Esophagus muscularis mucosa (tissue), 4 donors: ENCODE measurements at regions not wholly inside any gene's neighbourhood (a gene's known extent, or its start where the extent isn't known, plus 50 kb on each side); places are given as distances from the start of the nearest gene placed in this dataset.
A peak's percentile ranks its signal among the peaks of the same experiment; 100 is the strongest.

Experiments used
- DNase-seq: peaks from one replicate; pipeline ENCODE4 v3.0.0-alpha.2; 2017; ENCODE audit errors: extremely low spot score
- H3K27ac ChIP-seq, 4 donors: fragments of 200-600 bp; sonication (generic); replicated peaks in 1 of 4; 1 replicate in 3 of 4; 2 replicates in 1 of 4; pipeline ENCODE4 v1.5.1; 2016 to 2019; ENCODE audit warnings: mild to moderate bottlenecking in 1 of 4
- H3K27me3 ChIP-seq, 4 donors: fragments of 200-600 bp; sonication (generic); one replicate each; pipeline versions ENCODE4 v1.5.1 to v1.6.0; 2016 to 2019
- H3K36me3 ChIP-seq, 4 donors: fragments of 200-600 bp; sonication (generic); one replicate each; pipeline ENCODE4 v1.5.1; 2016 to 2019
- H3K4me1 ChIP-seq, 4 donors: fragments of 200-600 bp; sonication (generic); one replicate each; pipeline ENCODE4 v1.5.1; 2016 to 2019
- H3K4me3 ChIP-seq, 4 donors: fragments of 200-600 bp; sonication (generic); 1 replicate in 2 of 4; 2 replicates in 2 of 4; pipeline ENCODE4 v1.5.1; 2016 to 2019; ENCODE audit warnings: mild to moderate bottlenecking in 4 of 4, moderate library complexity in 1 of 4
- H3K9me3 ChIP-seq, 4 donors: fragments of 200-600 bp; sonication (generic); 1 replicate in 3 of 4; 2 replicates in 1 of 4; pipeline ENCODE4 v1.5.1; 2016 to 2019
- CTCF ChIP-seq, 3 experiments: fragments of 200-600 bp in 2 of 3; fragments of 450-650 bp in 1 of 3; sonication (generic) in 2 of 3; IDR thresholded peaks; one replicate each; pipeline ENCODE4 v1.5.1; 2017 to 2019; ENCODE audit warnings: antibody characterized with exemption in 3 of 3, mild to moderate bottlenecking in 2 of 3, moderate library complexity in 1 of 3
- EP300 ChIP-seq: sonication (generic); formaldehyde crosslinking; IDR thresholded peaks from one replicate; pipeline ENCODE4 v1.6.1; 2017; ENCODE audit warnings: antibody characterized with exemption
- POLR2A ChIP-seq: fragments of 450-650 bp; IDR thresholded peaks from one replicate; pipeline ENCODE4 v1.6.1; 2017; ENCODE audit warnings: antibody characterized with exemption, moderate library complexity, mild to moderate bottlenecking, low read depth
- POLR2AphosphoS5 ChIP-seq, 2 donors: sonication (generic); formaldehyde crosslinking; IDR thresholded peaks; one replicate each; pipeline ENCODE4 v1.6.1; 2017; ENCODE audit warnings: antibody characterized with exemption in 2 of 2
- WGBS: methylation state at CpG from one replicate; pipeline ENCODE4 v1.1.5; 2018; 5-methylcytosine and 5-hydroxymethylcytosine counted together
- intact Hi-C: fragments of 100-400 bp; cut with DNase I; formaldehyde crosslinking; loops from one replicate; pipeline ENCODE4 v1.15.1; 2023

DNA sequence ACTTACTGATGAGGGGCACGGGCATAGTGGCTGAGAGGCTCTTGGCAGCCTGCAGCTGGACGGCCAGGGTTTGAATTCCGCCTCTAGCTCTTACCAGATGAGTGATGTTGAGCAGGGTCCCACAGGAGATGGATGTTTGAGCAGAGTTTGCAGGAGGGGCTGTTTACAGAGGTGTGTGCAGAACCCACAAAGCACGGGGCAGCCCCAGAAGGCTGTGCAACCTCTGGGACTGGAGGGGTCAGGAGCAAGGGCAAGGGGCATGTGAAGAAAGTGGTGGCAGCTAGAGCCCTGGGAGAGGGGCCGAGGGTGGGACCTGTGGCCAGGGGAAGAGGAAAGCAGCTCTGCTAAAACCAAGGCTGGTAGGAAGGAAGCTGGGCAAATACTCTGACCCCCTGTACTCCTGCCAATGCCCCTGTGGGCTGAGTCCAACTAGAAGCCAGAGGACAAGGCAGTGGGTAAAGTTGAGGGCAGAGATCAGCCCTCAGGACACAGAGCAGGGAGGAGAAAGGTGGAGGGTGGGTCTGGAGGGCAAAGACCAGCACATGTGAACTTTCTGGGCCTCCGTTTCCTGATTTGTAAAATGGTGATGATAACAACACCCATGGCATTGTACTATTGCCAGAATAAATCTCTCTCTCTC, 53.9 kb upstream of the ITGA11 start:
- Histone ChIP-seq H3K4me1 (peaks cover 4 to 25% (median 12%) of the 10 kb centered on the region in 4 donors), H3K27ac (peak overlapping the region in 3 of 4 donors; percentile 3 to 33 (median 30)), H3K36me3 (no peaks in the 10 kb centered on the region), H3K9me3 (no peaks in the 10 kb centered on the region), H3K4me3 (no peak overlapping the region), H3K27me3 (peaks cover 0 to 41% (median 0%) of the 10 kb centered on the region in 4 donors)
- 77% methylated on average over 6 of the region's 6 CpGs for WGBS
- intact Hi-C loops: no loop called here
- TF ChIP-seq POLR2AphosphoS5 (IDR thresholded peaks at IDR 0.05) (no peak), EP300 (no peak), CTCF (IDR thresholded peaks at IDR 0.05) (no peak), POLR2A (no peak)
- no peak for DNase-seq

- H3K4me3 ChIP-seq: no peak overlapping the region
- TF ChIP-seq POLR2A: no peak
- TF ChIP-seq EP300: no peak
- no peak for TF ChIP-seq CTCF (IDR thresholded peaks at IDR 0.05)
- no peak for TF ChIP-seq POLR2AphosphoS5 (IDR thresholded peaks at IDR 0.05)
- intact Hi-C loops: no loop called here
- no peaks in the 10 kb centered on the region for H3K36me3 ChIP-seq
- H3K27me3 ChIP-seq: peaks cover 0 to 42% (median 0%) of the 10 kb centered on the region in 4 donors
- no peak for DNase-seq
- H3K9me3 ChIP-seq: no peaks in the 10 kb centered on the region
- peak overlapping the region; percentile 42 to 47 (median 44) for H3K27ac ChIP-seq
- WGBS: 53% methylated on average over 4 of the region's 5 CpGs
- H3K4me1 ChIP-seq: peaks cover 4 to 25% (median 12%) of the 10 kb centered on the region in 4 donors
Measured at GRCh38 chr15:68487087-68487843, 55.3 kb upstream of the ITGA11 start.

DNA sequence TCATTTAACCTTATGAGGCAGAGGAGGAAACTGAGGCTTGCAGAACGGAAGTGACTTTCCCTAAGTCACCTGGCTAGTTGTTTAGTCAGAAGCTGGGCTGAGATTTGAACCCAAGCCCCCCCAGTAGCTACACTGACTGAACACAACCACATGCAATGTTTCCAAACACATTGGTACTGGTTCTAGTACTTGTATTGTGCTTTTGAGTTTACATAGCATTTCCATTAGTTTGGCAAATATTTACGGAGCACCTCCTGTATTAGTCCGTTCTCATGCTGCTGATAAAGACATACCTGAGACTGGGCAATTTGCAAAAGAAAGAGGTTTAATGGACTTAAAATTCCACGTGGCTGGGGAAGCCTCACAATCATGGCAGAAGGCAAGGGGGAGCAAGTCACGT, 56.3 kb upstream of the ITGA11 start:
- intact Hi-C loops: no loop called here
- no peak for DNase-seq
- no peaks in the 10 kb centered on the region for H3K36me3 ChIP-seq
- H3K27me3 ChIP-seq: peaks cover 0 to 41% (median 0%) of the 10 kb centered on the region in 4 donors
- H3K9me3 ChIP-seq: no peaks in the 10 kb centered on the region
- no peak overlapping the region for H3K4me3 ChIP-seq
- H3K4me1 ChIP-seq: peaks cover 4 to 25% (median 12%) of the 10 kb centered on the region in 4 donors
- TF ChIP-seq CTCF (IDR thresholded peaks at IDR 0.05) (no peak), POLR2A (no peak), POLR2AphosphoS5 (IDR thresholded peaks at IDR 0.05) (no peak), EP300 (no peak)
- WGBS: 81% methylated on average over 5 of the region's 5 CpGs
- no peak overlapping the region for H3K27ac ChIP-seq

- Histone ChIP-seq H3K4me1 (peaks cover 4 to 25% (median 12%) of the 10 kb centered on the region in 4 donors), H3K9me3 (no peaks in the 10 kb centered on the region), H3K27me3 (peaks cover 0 to 47% (median 0%) of the 10 kb centered on the region in 4 donors), H3K4me3 (no peak overlapping the region), H3K27ac (no peak overlapping the region), H3K36me3 (no peaks in the 10 kb centered on the region)
- TF ChIP-seq POLR2A: no peak
- no peak for TF ChIP-seq CTCF (IDR thresholded peaks at IDR 0.05)
- TF ChIP-seq POLR2AphosphoS5 (IDR thresholded peaks at IDR 0.05): no peak
- no peak for TF ChIP-seq EP300
- DNase-seq: no peak
- intact Hi-C loops: no loop called here
- WGBS: 75% methylated on average over 5 of the region's 5 CpGs
Measured at GRCh38 chr15:68488966-68489365, 57.0 kb upstream of the ITGA11 start.
